BLaER1 (cell line): ENCODE measurements at regions not wholly inside any gene's neighbourhood (a gene's known extent, or its start where the extent isn't known, plus 50 kb on each side); places are given as distances from the start of the nearest gene placed in this dataset.

Source experiments
- H3K27ac ChIP-seq: shearing (Covaris generic); formaldehyde crosslinking; 2 replicates; pipeline ENCODE4 v1.8.1; 2022
- H3K27me3 ChIP-seq: shearing (Covaris generic); formaldehyde crosslinking; 2 replicates; pipeline ENCODE4 v1.8.1; 2022
- H3K36me3 ChIP-seq: shearing (Covaris generic); formaldehyde crosslinking; 2 replicates; pipeline ENCODE4 v1.8.1; 2022
- H3K4me1 ChIP-seq: shearing (Covaris generic); formaldehyde crosslinking; 2 replicates; pipeline ENCODE4 v1.8.1; 2022
- H3K4me2 ChIP-seq: shearing (Covaris generic); formaldehyde crosslinking; 2 replicates; pipeline ENCODE4 v1.8.1; 2022
- H3K4me3 ChIP-seq: shearing (Covaris generic); formaldehyde crosslinking; 2 replicates; pipeline ENCODE4 v1.8.1; 2022
- H3K9ac ChIP-seq: shearing (Covaris generic); formaldehyde crosslinking; 2 replicates; pipeline ENCODE4 v1.8.1; 2022
- H3K9me3 ChIP-seq: shearing (Covaris generic); formaldehyde crosslinking; 2 replicates; pipeline ENCODE4 v1.8.1; 2022
- H4K20me1 ChIP-seq: shearing (Covaris generic); formaldehyde crosslinking; 2 replicates; pipeline ENCODE4 v1.8.1; 2022
- Cebpa-rat ChIP-seq: shearing (Covaris generic); IDR thresholded peaks from 2 replicates; pipeline ENCODE4 v1.8.1; 2022

GRCh38 chr16:35744084-35744483, 2284.7 kb downstream of the TP53TG3F start:
- H3K27ac ChIP-seq = no peak overlapping the region
- no peak overlapping the region for H3K4me3 ChIP-seq
- H3K9me3 ChIP-seq = peaks cover 33% of the 10 kb centered on the region
- H3K4me2 ChIP-seq = no peak overlapping the region
- H3K27me3 ChIP-seq = no peaks in the 10 kb centered on the region
- TF ChIP-seq Cebpa-rat = no peak
- no peaks in the 10 kb centered on the region for H3K4me1 ChIP-seq
- no peak overlapping the region for H3K9ac ChIP-seq
- H4K20me1 ChIP-seq = no peaks in the 10 kb centered on the region
- H3K36me3 ChIP-seq = no peaks in the 10 kb centered on the region

GRCh38 chr16:35744726-35745125, 2285.3 kb downstream of the TP53TG3F start:
- H3K4me2 ChIP-seq = no peak overlapping the region
- no peaks in the 10 kb centered on the region for H3K4me1 ChIP-seq
- no peaks in the 10 kb centered on the region for H4K20me1 ChIP-seq
- peaks cover 40% of the 10 kb centered on the region for H3K9me3 ChIP-seq
- TF ChIP-seq Cebpa-rat = no peak
- no peaks in the 10 kb centered on the region for H3K27me3 ChIP-seq
- H3K9ac ChIP-seq = no peak overlapping the region
- no peaks in the 10 kb centered on the region for H3K36me3 ChIP-seq
- no peak overlapping the region for H3K4me3 ChIP-seq
- H3K27ac ChIP-seq = no peak overlapping the region

GRCh38 chr16:35745191-35745590, 2285.8 kb downstream of the TP53TG3F start:
- Histone ChIP-seq H3K4me2 (no peak overlapping the region), H3K27ac (no peak overlapping the region), H3K27me3 (no peaks in the 10 kb centered on the region), H3K4me1 (no peaks in the 10 kb centered on the region), H3K9ac (no peak overlapping the region), H3K9me3 (peaks cover 44% of the 10 kb centered on the region), H3K36me3 (no peaks in the 10 kb centered on the region), H3K4me3 (no peak overlapping the region), H4K20me1 (no peaks in the 10 kb centered on the region)
- no peak for TF ChIP-seq Cebpa-rat

- Histone ChIP-seq H3K36me3 (no peaks in the 10 kb centered on the region), H4K20me1 (no peaks in the 10 kb centered on the region), H3K4me1 (no peaks in the 10 kb centered on the region), H3K4me2 (no peak overlapping the region), H3K9ac (no peak overlapping the region), H3K4me3 (no peak overlapping the region), H3K9me3 (peaks cover 51% of the 10 kb centered on the region), H3K27me3 (no peaks in the 10 kb centered on the region), H3K27ac (no peak overlapping the region)
- no peak for TF ChIP-seq Cebpa-rat
These were observed 2286.4 kb downstream of the TP53TG3F start for GRCh38 chr16:35745821-35746248.

- Histone ChIP-seq H3K4me3 (no peak overlapping the region), H3K27me3 (no peaks in the 10 kb centered on the region), H3K27ac (no peak overlapping the region), H3K36me3 (no peaks in the 10 kb centered on the region), H3K9ac (no peak overlapping the region), H3K4me1 (no peaks in the 10 kb centered on the region), H3K4me2 (no peak overlapping the region), H3K9me3 (peaks cover 56% of the 10 kb centered on the region), H4K20me1 (no peaks in the 10 kb centered on the region)
- TF ChIP-seq Cebpa-rat = no peak
These were observed 2287.0 kb downstream of the TP53TG3F start for GRCh38 chr16:35746281-35746962.

GRCh38 chr16:35746963-35747657, 2287.7 kb downstream of the TP53TG3F start:
- Histone ChIP-seq H4K20me1 (no peaks in the 10 kb centered on the region), H3K27me3 (no peaks in the 10 kb centered on the region), H3K4me3 (no peak overlapping the region), H3K27ac (no peak overlapping the region), H3K4me2 (no peak overlapping the region), H3K4me1 (no peaks in the 10 kb centered on the region), H3K9ac (no peak overlapping the region), H3K36me3 (no peaks in the 10 kb centered on the region), H3K9me3 (peaks cover 63% of the 10 kb centered on the region)
- no peak for TF ChIP-seq Cebpa-rat

- H3K27ac ChIP-seq = no peak overlapping the region
- H3K4me3 ChIP-seq = no peak overlapping the region
- H3K4me2 ChIP-seq = no peak overlapping the region
- H3K4me1 ChIP-seq = no peaks in the 10 kb centered on the region
- H3K9ac ChIP-seq = no peak overlapping the region
- no peaks in the 10 kb centered on the region for H4K20me1 ChIP-seq
- no peaks in the 10 kb centered on the region for H3K27me3 ChIP-seq
- peaks cover 71% of the 10 kb centered on the region for H3K9me3 ChIP-seq
- no peaks in the 10 kb centered on the region for H3K36me3 ChIP-seq
- no peak for TF ChIP-seq Cebpa-rat
These were observed 2288.4 kb downstream of the TP53TG3F start for GRCh38 chr16:35747658-35748455.

GRCh38 chr16:35748621-35749252, 2289.3 kb downstream of the TP53TG3F start:
- Histone ChIP-seq H3K4me2 (no peak overlapping the region), H3K4me3 (no peak overlapping the region), H3K36me3 (no peaks in the 10 kb centered on the region), H3K27me3 (no peaks in the 10 kb centered on the region), H3K4me1 (no peaks in the 10 kb centered on the region), H3K27ac (no peak overlapping the region), H3K9ac (no peak overlapping the region), H4K20me1 (no peaks in the 10 kb centered on the region), H3K9me3 (peaks cover 75% of the 10 kb centered on the region)
- TF ChIP-seq Cebpa-rat = no peak

GRCh38 chr16:35749253-35750141, 2290.1 kb downstream of the TP53TG3F start:
- no peak for TF ChIP-seq Cebpa-rat
- H3K4me3 ChIP-seq = no peak overlapping the region
- H3K27ac ChIP-seq = no peak overlapping the region
- peaks cover 82% of the 10 kb centered on the region for H3K9me3 ChIP-seq
- no peaks in the 10 kb centered on the region for H3K36me3 ChIP-seq
- no peaks in the 10 kb centered on the region for H3K4me1 ChIP-seq
- no peaks in the 10 kb centered on the region for H3K27me3 ChIP-seq
- H3K9ac ChIP-seq = no peak overlapping the region
- no peaks in the 10 kb centered on the region for H4K20me1 ChIP-seq
- no peak overlapping the region for H3K4me2 ChIP-seq
